Erythroblast (primary cell): ENCODE measurements at regions not wholly inside any gene's neighbourhood (a gene's known extent, or its start where the extent isn't known, plus 50 kb on each side); places are given as distances from the start of the nearest gene placed in this dataset.

ENCODE experiments used
- GATA1 ChIP-seq: IDR thresholded peaks from 2 replicates; pipeline ENCODE4 v1.6.1; 2011; ENCODE audit warnings: low read depth, mild to moderate bottlenecking, control low read depth, low read length, moderate library complexity
- POLR2A ChIP-seq: IDR thresholded peaks from 2 replicates; pipeline ENCODE4 v1.6.1; 2011; ENCODE audit warnings: mild to moderate bottlenecking, low read length

- TF ChIP-seq POLR2A (no peak), GATA1 (no peak)
Measured at GRCh38 chr11:90468923-90469322, 246.1 kb upstream of the CHORDC1 start.
